Hippocampal formation (tissue), 2 donors: ENCODE measurements at regions not wholly inside any gene's neighbourhood (a gene's known extent, or its start where the extent isn't known, plus 50 kb on each side); places are given as distances from the start of the nearest gene placed in this dataset.
A peak's percentile ranks its signal among the peaks of the same experiment; 100 is the strongest.

Source experiments
- DNase-seq, 2 donors: peaks; one replicate each; lab custom pipeline; 2025; lab: John Stamatoyannopoulos, UW

DNA sequence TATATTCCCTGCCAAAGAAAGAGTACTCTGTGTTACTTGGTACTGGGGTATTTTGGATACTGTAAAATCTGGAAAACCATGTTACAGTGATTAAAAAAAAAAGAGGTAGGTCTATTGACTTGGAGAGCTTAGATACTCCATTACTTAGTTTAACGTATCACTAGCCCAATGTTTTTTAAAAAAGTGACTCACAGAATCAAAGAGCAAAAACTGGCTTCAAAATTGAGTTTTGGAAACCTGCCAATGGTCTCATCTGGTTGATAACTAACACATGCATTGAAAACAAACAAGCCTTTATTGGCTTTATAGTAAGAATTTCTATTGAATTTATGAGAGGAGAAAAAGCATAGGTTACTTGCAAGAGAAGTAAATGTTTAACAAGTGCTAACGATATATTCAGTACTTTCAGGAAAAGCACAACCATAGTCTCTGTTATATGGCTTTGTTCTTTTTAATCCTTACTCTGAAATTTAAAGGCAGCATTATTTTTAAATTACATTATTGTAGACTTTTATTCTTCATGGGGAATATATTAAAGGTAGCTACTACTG, 563.3 kb upstream of the SORCS1 start:
- no peak for DNase-seq

DNA sequence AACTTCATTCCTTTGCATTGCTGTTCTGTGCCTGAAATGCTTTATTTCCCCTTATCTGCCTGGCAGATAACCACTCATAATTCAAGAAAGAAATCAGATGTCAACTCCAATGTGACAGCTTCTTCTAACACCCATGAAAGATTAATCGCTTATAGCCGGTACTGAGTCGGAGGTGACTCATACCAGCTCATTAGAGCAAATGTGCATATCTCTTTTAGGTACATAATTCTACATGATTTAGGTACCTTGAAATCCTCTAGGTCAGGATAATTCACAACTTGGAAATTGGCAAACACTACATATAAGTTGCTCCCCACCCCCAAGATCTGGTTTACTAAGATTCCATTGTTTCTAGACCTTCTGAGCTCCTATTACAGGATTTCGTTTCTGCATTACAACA, 554.4 kb upstream of the SORCS1 start:
- no peak for DNase-seq

DNA sequence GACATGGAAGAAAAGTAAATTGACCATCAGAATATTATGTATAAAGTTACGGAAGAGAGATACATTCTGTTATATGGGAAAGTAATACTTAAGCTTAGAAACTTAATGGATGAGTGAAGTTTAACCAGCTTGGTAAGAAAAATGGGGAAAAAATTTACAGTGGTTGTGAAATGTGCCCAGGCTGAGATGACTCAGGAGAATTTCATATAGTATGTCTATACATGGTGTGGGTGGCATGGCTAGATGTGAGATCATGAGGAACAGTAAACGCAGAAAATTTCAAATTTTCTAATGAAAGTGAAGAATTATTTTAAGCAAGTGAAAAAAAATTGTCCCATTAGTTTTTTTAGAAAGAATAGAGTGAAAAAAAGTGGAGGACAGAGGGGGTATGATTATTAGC, 552.5 kb upstream of the SORCS1 start:
- DNase-seq, result no peak

DNA sequence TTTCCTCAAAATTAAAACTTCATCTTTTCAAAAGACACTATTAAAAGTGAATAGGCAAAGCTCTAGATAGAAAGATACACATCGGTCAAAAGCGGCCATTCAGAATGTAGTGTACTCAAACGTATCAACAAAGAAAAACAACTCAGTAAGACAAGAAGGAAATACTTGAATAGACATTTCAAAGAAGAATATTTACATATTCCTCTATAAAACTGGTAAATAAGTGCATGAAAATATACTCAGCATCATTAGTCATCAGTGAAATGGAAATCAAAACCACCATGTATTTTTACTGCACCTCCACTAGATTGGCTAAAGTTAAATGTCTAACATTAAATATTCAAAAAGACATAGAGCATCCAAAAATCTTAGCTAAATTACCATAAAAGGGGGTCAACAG, 551.1 kb upstream of the SORCS1 start:
- DNase-seq, result no peak

DNA sequence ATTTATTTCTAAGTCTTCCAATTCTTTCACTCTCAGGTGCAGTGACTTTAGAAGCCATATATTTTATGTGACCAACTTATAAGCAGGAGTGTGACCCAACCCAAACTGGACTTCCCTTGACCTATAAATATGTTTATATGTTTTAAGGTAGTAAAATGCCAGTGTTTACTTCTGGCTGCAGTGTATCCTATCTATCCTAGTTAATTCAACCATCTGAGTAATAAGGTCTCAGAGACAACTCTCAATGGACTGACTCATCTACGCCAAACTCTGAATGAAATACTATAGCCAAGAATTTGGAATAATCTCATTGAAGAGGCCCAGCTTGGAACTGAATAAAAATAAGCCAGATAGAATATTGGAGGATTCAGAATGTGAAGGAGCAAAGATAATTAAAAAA, 544.5 kb upstream of the SORCS1 start:
- DNase-seq, result no peak

DNA sequence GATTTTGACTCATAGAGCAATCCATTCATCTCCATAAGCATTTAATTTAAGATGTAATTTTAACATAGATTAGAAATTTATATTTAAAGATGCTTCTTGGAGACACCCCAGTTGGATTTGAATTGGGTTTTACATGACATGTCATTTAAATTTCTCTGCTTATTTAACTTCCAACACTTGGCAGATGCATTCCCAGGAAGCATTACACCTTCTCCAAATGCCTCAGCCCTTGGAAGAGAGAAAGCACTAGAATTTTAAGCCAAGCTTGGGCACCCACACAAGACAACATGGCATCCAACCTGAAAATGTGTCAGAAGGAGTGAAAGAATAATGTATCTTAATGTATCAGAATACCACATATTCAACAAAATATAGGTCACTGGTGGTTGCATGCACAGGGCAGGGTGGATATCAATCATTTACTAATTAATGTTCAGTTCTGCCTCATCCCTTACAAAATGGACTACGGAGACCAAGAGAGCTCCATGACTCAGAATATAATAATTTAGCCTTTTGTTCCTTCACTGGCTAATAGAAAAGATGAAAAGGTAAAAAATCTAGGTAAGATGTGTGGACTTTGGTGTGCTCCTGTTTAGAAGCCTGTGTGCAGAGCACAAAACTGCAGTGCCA, 541.7 kb upstream of the SORCS1 start:
- DNase-seq, result no peak

DNA sequence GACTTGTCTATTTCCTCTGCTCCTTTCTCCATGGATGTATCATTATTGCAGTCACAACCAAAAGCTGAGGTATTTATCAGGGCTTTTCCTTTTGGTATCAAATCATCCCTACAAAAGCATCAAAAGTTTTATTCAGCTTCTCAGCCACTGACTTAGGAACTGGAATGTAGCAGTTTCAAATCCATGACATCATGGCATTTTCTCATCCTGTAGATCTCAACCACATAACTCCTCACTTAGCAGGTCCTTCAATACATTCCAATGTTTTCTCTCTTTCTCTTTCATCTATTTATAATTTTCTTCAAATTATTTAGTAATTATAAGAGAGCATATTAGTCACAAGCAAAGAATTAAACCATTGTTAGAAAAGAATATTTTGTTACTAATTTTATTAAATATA, 537.4 kb upstream of the SORCS1 start:
- no peak for DNase-seq

DNA sequence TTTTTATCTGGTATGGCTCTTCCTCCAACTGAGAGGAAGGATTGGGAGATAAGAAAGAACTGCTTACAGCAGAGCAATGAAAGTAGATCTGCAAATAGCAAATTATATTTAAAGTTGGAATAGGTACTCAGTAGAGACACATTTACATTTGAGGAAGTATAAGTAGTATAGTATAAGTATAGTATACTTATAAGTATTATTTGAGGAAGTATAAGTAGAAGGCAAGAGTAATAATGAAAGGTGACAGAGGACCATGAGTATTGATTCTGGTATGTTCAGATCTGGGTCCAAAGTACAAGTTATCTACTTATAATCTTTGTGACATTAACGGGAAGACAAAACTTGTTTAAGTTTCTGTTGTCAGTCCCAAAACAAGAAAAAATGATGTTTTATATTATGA, 527.6 kb upstream of the SORCS1 start:
- no peak for DNase-seq

DNA sequence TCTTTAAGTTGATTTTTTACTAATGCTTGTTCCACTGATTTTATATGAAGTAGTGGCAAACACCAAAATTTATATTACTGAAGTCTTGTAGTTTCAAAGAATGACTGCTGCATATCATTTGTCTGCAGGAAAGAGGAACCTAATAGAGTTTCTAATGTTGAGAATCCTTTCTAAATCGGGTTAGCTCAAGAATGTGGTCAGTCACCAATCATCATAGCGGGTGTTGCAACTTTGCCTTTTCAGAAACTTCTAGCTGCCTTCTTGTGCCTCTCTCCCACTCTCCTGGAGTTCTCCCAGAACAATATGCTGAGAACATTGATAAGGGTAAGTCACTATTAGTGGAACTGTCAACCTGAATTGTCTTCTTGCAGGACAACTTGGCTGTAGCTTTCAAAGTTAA, 524.8 kb upstream of the SORCS1 start:
- DNase-seq, result no peak

DNA sequence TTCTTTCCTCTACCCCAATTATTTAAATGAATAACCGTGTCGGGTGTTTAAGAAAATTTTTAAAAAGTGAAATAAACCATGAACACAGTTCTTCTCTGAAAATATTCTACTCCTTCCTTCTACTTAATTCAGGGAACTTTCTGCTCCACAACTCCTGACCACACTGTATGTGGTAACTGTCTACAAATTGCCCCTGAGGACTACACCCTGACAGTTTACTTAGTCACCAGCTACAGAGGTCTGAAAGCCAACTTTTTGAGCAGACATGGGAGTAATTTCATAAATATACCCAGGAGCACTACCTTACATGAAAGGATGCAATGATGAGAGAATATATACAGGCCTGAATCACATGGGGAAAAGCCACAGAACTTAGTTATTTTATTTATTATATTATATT, 523.2 kb upstream of the SORCS1 start:
- DNase-seq, result no peak

DNA sequence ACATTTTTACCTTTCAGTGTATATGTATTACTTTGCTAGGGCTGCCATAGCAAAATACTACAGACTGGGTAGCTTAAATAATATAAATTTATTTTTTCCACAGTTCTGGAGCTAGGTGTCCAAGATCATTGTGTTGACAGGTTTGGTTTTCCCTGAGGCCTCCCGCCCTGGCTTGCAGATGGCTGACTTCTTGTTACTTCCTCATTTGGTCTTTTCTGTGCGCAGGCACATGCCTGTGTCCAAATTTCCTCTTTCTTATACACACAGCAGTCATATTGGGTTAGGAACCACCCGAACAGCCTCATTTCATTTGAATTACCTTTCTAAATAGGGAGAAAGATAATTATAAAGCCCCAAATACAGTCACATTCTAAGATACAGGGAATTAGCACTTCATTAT, 521.6 kb upstream of the SORCS1 start:
- peak in 1 of 2 donors; percentile 1 for DNase-seq

DNA sequence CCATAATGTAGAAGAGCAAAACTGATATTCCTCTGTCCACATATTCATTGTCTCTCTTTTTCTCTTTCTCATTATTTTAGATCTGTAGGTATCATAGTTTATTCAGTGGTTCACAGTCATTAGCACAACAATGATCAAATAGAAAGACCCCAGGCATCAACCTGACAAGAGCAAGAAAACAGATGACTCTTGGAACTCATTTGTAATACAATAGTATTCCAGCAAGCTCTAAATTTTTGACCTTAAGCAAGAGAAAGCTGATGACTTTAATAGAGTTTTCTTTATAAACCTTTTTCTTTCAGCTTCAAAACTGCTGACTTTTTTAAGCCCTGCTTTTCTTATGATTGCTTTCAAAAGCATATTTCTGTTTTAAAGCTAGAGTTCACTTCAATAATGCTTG, 507.5 kb upstream of the SORCS1 start:
- DNase-seq, result no peak

DNA sequence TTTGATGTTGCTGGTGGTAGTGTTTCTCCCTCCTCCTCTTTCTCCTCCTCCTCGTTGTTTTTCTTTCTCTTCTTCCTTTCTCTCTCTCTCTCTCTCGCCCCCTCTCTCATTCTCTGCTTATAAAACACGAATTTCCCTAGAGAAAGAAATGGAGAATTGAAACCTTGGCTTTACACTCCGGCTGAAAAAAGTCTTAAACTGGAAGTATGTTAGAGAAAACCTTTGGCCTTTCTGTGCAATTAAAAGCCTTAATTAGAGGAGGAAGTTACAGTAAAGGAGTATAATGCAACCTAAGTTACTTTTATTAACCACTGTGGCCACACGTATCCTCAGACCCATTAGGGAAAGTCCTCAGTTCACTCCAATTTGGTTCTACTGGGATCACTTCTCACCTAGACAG, 501.7 kb upstream of the SORCS1 start:
- no peak for DNase-seq

DNA sequence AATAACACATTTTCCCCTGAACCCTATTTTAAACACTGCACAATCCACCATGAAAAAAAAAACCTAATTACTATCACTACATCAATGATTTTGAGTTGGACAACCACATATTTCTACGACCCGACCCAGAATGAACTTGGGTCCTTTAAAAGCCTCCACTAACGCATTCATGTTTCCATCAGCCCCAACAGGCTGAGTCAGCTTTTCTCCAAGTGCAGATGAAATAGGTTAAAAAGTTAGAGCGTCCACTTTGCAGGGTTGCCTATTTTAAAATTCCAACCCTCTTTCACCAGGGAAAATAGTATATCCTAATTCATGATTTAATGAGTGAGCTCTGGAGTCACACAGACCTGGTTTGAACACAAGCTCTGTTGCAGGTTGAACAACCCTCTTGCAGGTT, 501.0 kb upstream of the SORCS1 start:
- no peak for DNase-seq

DNA sequence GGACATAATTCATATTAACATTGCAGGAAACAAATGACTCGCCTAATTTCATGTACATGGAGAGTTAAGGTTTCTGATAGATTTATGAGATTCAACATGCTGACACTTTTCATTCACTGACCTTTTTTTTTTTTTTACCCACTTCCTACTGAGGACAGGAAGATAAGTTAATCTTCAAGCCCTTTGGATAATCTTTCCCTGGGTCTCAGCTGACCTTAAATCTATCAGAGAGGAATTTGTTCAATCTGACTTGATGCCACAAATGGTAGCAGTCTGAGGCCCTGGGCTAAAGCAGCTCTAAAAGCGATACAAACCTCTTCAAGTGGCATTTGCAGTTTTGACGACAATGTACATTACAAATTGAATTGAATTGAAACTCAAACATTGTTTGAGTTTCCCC, 493.3 kb upstream of the SORCS1 start:
- DNase-seq, result no peak

DNA sequence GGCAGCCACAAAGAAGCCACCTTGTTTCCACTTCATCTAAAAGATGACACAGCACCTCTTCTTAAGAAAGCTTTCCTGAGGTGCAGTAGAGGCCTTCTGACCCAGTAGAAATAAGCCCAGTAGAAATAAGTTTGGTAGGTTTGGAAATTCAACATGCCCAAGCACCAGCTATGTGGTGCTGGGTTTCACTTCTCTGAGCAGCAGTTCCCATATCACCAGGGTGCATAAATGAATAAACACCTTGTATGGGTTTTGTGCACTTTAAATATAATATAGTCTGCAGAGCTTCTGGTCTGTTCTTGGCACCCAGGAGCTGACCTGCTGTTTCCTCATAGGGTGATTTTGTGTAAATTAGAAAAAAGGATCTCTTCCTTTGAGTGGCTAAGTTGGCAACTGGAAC, 492.4 kb upstream of the SORCS1 start:
- no peak for DNase-seq

DNA sequence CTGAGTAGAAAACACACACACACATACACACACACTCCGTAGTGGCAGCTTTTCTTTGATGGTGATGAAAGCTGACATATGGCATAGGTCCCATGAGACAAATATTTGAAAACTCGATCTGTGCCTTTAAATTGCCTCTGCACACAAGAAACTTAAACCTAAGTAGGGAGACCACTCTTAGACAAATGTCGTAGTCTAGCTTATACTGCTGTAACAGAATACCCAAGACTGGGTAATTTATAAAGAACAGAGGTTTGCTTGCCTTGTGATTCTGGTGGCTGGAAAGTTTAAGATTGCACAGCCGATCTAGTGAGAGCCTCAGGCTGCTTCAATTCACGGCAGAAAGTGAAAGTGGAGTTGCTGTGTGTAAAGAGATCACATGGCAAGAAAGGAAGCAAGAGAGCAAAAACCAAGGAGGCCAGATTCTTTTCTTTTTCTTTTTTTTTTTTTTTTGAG, 489.4 kb upstream of the SORCS1 start:
- DNase-seq, result peak in 1 of 2 donors; percentile 16

DNA sequence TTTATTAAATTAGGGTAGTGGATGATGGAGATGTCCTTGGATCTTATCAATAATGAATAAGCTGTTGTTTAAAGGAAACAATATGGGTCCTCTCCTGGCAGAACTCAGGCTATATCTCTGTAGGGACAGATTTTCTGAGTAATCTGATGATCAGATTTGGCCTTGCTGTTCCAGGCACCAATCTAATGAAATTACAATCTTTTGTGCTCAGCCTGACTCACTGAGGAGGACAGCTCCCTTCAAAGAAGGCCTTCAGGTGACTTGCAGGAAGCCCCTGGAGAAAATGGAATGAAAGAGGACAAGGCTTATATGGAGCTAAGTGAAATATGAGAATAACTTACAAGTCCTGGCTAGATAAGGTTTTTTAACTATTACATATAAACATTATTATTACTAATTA, 486.4 kb upstream of the SORCS1 start:
- DNase-seq, result no peak

DNA sequence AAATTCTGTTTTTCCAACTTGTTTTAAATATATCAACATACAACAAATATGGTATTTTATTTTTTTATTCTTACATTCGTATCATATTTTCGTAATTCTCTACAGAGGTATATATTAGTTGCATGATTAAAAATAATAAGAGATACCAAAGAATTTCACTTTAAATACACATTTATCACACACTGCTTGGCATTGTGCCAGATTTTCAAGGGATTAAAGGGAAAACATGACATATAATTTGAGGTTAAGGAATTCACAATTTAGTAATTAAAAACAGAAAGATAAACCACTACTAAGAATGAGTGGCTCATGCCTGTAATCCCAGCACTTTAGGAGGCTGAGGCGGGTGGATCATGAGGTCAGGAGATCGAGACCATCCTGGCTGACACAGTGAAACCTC, 484.7 kb upstream of the SORCS1 start:
- DNase-seq, result no peak

DNA sequence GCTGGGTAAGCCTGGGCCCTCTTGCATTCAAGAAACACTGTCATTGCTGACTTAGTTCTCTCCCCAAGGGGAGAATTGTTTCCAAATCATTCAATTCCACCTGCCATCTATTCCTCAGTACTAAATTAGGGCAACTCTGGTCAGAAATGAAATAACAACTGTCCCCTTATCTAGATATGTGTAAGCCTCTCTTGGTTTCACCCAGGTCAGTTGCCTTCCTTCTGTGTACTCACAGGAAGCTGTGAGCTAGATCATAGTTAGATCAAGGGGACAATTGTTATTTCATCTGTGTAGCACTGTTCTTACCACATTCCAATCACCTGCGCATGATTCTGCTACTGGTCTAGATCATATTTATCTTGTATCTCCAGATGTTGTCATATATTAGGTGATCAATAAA, 483.0 kb upstream of the SORCS1 start:
- DNase-seq, result no peak

DNA sequence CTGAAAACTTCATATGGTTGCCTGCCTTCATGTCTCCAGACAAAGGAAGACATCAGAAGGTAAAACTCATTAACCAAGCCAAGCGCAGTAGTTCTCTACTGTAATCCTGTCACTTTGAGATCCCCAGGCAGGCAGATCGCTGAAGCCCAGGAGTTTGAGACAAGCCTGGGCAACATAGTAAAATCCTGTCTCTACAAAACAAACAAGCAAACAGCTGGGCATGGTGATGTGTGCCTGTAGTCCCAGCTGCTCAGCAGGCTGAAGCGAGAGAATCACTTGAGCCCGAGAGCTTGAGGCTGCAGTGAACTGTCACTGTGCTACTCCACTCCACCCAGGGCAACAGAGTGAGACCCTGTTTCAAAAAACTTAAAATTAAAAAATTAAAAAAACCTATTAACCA, 467.4 kb upstream of the SORCS1 start:
- DNase-seq, result no peak

DNA sequence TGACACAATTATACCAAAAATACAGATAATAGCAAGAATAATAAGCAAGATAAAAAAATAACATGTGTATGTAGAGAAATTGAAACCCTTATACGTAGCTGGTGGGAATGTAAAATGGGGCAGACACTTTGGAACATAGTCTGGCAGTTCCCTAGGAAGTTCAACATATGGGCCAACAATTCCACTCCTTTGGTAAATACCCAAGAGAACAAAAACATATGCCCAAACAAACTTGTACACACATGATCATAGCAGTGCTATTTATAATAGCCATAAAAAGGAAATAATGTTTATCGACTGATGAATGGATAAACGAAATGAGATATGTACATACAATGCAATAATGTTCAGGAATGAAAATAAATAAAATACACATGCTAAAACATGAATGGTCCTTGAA, 462.4 kb upstream of the SORCS1 start:
- no peak for DNase-seq

DNA sequence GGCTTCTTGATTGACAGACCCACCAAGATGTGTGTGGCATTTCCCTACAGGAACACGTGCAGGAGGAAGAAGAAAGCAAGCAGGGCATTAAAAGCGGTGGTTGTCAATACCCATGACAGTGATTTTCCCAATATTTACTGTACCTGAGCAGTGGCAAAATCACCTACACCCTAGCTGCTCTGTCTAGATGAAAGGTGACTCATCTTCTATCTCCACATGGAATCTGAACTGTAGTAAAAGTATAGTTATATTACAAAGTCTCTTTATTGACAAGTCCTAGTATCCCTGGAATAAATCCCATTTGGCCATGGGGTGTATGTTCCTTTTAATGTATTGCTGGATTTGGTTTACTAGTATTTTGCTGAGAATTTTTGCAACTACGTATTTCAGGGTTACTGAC, 458.8 kb upstream of the SORCS1 start:
- no peak for DNase-seq

DNA sequence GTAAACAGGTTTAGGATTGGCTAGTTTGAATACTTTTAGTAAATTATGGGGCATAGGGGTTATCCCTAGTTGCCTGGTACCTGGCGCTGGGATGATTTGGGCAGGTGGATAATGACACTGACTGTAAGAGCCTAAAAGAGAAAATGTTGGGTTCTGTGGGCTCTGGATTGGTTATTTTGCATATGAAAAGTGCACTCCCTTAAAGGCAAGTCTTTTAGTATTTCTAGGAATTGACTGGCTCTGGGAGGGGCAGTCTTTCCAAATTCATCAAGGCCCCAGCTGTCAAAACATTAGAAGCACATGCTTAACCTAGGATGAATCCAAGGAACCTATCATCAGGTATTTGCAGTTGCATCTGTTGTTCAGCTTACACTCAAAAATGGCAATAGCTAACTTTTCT, 454.6 kb upstream of the SORCS1 start:
- DNase-seq, result no peak
